Panc1 (cell line): ENCODE measurements at regions not wholly inside any gene's neighbourhood (a gene's known extent, or its start where the extent isn't known, plus 50 kb on each side); places are given as distances from the start of the nearest gene placed in this dataset.

ENCODE experiments used
- CTCF ChIP-seq: fragments of 450-650 bp; IDR thresholded peaks from 2 replicates; pipeline ENCODE4 v1.5.1; 2017; ENCODE audit warnings: mild to moderate bottlenecking
- POLR2AphosphoS5 ChIP-seq: IDR thresholded peaks from 2 replicates; pipeline ENCODE4 v1.6.1; 2012; ENCODE audit warnings: mild to moderate bottlenecking, low read depth, low read length, moderate library complexity

GRCh38 chr2:7988440-7988839 lies 693.4 kb upstream of the ID2 start:
- TF ChIP-seq CTCF (no peak), POLR2AphosphoS5 (no peak)
